DMS 273 (cell line): ENCODE measurements at regions not wholly inside any gene's neighbourhood (a gene's known extent, or its start where the extent isn't known, plus 50 kb on each side); places are given as distances from the start of the nearest gene placed in this dataset.
"Not testable (repeated sequence)": the region's sequence is repeated elsewhere in the genome, so short reads cannot be mapped to it uniquely, and the experiment has no call there.

Source experiments
- DNase-seq: peaks from one replicate; lab custom pipeline; 2025; ENCODE audit not compliant: unreplicated experiment; lab: John Stamatoyannopoulos, UW

DNA sequence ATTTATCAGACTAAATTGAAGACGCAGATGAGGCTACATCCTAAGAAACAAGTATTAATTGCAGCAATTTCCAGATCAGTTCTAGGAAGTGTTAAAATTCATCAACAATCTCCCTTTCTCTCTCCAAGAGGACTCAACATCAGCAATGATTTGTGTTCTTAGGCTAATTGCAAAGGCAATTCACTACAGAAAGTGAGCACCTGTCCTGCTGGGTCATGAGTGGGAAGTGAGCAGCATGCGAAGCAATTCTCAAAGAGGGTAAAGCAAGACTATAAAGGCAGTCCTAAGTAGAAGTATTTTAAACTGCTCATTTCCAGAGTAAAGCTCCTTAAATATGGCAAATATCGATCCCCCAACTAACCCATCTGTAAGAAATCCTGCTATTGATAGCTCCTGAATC lies 1191.0 kb upstream of the ALCAM start:
- DNase-seq: no peak

DNA sequence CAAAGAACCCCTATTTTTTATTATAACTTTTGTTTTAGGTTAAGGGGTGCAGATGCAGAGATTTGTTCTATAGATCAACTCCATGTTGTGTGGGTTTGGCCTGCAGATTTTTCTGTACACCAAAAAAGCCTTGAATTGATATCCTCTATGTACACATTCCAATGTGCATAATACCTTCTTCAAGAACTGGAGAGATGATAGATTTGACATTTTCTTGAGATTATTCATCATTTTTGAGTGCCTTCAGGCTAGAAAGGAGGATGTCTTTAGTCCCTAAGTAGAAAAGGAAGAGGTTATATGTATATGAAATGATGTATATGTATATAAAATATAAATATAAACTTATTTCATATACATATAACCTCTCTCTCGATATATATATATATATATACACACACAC lies 1190.0 kb upstream of the ALCAM start:
- no peak for DNase-seq

DNA sequence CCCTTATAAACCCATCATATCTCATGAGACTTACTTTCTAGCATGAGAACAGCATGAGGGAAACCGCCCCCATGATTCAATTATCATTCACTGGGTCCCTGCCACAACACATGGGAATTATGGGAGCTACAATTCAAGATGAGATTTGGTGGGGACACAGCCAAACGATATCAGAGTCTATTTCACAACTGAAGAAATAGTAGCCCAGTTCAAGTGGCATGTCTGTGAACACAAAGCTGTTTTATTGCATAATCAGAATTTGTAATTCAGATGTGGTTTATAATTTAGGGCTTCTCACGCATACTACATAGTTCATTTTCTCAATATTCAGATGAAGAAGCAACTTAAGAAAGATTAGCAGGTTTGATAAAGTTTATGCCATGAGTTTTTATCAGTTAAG lies 1188.0 kb upstream of the ALCAM start:
- DNase-seq: no peak

DNA sequence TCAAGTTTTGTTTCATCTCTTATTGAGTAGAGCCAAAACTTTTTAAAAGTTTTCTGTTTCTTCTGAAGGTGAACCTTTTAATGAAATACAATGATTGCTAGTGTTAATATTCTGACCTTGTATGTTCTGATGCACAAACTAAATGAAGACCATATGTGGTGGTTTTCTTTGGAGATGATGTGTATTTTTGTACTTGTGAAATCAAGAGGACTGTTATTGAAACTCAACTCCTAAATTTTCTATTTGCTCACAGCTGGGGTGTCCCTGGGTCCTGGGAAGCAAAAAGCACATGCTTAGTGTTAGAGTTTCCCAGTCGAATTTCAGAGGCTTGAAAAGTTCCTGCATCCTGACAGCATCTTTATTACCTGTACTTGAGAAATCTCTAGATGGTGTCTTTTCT lies 1185.8 kb upstream of the ALCAM start:
- DNase-seq: no peak

DNA sequence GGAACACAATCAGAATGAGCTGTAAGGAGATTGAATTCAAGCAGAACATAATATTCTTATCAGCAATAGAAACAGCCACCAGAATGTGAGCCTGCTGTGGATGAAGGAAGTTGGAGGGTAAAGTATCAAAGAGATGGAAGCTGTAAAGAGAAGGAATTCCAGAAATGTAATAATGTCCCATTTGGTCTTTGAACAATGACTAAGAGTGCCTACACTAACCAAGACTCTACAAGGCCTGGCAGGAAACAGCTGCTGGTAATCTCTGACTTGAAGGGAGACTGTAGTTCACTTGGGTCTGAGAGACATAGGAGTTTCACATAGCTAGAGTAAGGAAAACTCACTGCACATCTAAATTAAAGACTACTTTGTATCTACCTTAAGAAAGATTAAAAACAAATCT lies 1176.0 kb upstream of the ALCAM start:
- DNase-seq: no peak

DNA sequence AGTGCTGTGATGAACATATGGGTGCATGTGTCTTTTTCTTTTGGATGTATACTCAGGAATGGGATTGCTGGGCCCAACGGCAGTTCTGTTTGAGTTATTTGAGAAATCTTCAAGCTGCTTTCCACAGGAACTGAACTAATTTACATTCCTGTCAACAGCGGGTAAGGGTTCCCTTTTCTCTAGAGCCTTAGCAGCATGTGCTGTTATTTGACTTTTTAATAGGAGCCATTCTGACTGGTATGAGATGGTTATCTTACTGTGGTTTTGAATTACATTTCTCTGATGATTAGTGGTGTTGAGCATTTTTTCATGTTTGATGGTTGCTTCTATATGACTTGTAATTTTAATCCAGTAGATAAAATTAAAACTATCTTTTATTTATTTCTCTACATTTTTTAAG lies 1168.6 kb upstream of the ALCAM start:
- peak; percentile 66 for DNase-seq

DNA sequence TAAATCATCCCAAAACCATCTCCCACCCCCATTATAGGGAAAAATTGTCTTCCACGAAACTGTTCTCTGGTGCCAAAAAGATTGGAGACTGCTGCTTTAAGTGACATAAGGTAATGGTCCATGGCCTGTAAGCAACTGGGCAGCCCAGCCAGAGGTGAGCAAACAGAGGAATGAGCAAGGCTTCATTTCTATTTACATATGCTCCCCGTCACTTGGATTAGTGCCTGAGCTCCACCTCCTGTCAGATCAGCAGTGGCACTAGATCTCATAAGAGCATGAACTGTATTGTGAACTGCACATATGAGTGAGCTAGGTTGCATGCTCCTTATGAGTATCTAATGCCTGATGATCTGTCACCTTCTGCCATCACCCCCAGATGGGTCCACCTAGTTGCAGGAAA lies 1159.8 kb upstream of the ALCAM start:
- peak; percentile 40 for DNase-seq

DNA sequence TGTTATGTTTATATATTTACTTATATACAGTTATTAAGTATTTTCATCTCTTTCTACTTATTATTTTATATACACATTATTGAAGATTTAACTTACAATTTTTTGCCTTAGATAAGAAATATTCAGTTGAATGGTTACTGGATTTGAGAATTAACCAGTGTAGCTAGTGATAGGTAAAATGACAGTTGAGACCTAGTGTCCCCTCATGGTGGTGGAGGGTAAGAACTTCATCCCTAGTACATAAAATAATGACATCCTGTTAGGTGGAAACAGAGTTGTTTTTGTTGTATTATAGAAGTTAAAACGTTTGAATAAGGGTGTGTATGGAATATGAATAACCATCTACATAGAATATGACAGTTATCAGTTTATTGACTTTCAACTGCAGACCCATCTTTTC lies 1152.4 kb upstream of the ALCAM start:
- DNase-seq: no peak

DNA sequence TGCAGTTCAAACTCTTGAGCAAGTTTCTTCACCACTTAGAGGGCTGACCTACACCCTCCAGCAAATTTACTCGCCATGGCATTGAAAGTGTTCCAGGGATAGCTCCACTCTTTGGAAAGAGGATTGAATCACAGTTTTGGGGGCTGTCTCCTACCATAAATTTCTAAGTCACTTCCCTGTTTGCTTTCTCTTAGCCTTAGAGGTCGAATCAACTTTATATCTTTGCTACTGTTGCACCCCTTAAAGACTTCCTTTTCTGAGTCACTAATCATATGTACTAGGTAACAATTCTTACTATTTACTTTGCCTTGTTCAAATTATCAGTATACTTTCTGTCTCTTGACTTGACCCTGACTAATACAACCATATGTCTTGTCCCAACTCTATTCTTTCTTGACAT lies 1151.8 kb upstream of the ALCAM start:
- no peak for DNase-seq

DNA sequence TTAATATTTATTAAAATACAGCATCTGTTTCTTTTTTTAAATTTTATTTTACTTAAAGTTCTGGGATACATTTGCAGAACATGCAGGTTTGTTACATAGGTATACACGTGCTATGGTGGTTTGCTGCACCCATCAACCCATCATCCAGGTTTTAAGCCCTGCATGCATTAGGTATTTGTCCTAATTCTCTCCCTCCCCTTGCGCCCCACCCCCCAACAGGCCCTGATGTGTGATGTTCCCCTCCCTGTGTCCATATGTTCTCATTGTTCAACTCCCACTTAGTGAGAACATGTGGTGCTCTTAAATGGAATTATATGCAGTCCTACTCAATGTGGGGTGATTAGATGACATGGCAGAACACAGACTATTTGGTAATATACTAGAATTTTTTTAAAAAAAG lies 1147.7 kb upstream of the ALCAM start:
- DNase-seq: peak; percentile 34

DNA sequence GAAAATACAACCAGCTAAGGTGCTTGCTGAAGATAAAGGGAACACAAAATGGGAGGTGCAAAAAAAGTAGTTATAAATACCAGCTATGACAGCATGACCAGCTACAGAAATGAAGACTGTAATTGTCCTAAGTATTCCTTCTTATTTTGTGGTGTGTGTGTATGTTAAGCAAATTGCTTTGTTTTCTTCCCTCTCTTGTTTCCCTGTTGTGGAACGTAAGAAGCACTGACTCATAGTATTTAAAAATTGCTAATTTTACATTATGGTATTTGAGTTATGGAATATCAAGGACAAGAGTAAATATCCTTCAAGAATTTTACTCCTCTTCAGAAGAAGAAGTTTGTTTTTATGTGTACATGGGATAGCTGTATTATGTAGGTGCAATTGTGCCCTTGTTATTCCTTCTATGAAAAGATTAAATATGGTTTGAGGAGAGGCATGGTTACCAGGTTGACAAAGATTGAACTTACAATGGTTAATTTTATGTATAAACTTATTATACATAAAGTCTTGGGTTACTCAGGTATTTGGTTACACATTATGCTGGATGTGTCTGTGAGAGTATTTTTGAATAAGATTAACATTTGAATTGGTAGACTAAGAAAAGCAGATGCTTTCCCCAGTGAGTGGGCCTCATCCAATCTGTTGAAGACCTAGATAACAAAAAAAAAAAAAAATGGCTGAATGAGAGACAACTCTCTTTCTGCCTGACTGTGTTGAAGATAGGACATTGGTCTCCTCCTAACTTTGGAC lies 1132.1 kb upstream of the ALCAM start:
- DNase-seq: peak; percentile 31

DNA sequence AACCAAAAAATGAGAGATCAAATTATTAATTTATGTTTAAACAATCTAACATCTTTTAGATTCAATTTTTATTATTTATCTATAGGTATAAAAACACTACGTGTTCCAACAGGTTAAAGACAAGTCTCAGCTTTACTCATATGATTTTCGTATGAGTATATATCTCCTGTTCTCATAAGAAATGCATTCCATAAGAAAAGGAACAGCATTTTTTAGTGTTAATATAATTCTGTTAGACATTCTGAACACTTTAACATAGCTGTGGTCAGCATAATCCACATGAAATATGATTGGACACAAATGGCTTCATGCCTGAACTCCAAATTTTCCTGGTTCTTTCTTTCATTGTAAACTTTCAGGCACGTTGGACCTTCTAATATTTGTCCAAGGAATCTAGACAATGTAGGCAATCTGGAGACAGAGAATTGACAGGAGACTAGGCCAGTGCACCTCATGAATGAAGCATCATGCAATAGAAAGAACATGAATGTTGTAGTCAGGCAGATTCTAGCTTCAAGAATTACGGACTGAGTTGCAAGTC lies 1122.0 kb upstream of the ALCAM start:
- no peak for DNase-seq

DNA sequence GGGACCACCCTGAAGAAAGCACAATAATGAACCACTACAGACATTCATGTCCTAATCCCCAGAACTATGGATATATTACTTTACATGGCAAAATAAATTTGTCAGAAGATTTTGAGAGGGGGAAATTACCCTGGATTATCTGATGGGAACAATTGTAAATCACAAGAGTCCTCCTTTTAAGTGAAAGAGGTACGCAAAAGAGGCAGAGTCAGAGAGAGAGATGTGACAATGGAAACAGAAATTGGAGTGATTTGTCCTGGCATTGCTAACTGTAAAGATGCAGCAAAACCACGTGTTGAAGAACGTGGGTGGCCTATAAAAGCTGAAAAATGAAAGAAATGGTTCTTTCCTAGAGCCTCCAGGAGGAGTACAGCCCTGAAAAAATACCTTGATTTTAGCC lies 1121.4 kb upstream of the ALCAM start:
- no peak for DNase-seq

DNA sequence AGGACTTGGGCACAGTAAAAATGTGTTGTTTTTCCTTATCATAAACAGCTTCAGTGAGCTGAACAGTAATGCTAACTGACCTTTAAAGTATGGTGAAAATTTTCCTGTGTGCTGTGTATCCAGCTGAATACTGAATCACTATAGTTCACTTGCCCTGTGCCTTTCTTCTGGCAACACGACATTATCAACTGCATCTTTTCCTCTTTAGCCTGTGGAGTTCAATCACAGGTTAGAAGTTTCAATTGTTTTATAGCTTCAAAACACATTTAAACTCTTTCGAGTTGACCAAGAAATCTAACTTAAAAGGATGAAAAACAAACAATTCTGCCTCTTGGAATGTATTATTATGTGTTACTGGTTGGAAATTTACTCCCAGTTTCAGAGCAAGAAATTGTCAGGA lies 1120.7 kb upstream of the ALCAM start:
- no peak for DNase-seq

DNA sequence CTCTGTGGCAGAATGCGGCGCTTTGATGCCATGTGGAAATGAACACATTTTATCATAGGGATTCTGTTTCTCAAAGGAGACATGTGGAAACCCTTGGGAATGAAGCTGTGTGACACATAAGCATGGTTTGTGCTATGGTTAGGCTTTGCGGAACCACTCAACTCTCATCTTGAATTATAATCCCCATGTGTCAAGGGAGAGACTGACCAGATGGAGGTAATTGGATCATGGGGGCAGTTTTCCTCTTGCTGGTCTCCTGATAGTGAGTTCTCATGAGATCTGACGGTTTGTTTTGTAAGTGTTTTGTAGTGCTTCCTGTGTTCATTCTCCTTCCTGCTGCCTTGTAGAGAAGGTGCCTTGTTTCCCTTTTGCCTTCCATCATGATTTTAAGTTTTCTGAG lies 1109.2 kb upstream of the ALCAM start:
- DNase-seq: peak; percentile 6

DNA sequence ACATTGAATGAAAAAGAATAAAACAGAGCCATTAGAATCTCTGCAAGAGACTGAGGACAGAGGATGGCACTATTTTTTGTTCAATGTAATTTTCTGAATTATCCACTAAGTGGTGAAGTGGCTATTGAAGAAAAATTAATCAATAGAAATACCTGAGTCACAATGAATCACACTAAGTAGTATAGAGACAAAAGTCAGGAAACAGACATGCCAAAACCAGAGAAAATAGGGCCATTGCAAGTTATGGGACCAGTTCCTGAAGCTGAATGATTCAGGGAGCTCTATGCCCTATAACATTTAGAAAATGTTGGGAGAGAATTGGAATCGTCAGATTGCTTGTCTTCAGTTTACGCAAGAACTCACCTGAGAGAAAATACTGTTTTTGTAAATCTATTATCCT lies 1103.2 kb upstream of the ALCAM start:
- DNase-seq: no peak

DNA sequence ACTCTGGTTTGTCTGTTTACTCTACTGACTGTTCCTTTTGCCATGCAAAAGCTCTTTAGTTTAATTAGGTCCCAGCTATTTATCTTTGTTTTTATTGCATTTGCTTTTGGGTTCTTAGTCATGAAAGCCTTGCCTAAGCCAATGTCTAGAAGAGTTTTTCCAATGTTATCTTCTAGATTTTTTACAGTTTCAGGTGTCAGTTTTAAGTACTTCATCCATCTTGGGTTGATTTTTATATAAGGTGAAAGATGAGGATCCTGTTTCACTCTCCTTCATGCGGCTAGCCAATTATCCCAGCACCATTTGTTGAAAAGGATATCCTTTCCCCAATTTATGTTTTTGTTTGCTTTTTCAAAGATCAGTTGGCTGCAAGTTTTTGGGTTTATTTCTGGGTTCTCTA lies 1100.5 kb upstream of the ALCAM start:
- not testable (repeated sequence) for DNase-seq

DNA sequence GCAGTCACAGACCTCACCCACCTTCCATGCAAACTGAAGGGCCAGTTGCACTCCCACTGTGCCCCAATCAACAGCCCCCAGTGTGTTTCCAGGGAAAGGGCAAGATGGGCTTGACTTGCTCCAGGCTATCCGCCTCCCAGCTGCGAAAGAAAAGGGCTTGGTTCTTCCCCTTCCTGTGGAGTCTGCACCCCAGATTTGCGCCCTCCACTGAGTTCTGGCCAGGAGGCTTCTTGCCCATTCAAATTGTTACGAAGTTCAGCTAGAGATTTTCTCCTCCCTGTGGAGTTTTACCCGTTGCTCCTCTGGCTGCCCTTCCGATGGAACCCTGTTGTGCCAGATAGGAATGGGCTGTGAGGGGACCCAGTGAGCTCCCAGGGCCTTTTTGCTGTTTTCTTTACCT lies 1096.9 kb upstream of the ALCAM start:
- DNase-seq: no peak

DNA sequence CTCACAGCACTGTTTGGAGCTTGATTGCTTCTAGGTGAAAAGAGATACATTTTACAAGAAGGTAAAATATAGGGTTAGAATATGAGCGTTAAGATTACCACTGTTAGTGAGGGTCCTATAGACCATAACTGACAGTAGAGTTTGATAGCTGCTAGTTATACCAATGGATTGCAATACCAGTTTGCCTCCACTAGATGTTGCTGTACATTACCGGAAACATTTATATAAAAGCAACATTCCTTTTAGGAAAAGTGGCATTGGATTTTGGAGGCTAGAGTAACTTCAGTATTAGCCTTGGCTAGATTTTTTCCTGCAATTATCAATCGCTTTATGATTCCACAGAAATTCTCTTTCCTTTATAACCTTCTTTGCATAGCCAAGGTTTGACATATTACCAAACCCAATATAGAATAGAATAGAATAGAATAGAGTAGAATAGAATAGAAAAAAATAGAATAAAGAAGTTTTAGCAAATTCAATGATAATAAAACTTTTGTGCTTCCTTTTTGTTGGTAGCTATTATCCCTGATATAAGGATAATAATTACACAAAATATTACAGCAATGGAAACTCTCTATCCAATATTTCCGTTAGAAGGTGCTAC lies 1093.6 kb upstream of the ALCAM start:
- DNase-seq: peak; percentile 66

DNA sequence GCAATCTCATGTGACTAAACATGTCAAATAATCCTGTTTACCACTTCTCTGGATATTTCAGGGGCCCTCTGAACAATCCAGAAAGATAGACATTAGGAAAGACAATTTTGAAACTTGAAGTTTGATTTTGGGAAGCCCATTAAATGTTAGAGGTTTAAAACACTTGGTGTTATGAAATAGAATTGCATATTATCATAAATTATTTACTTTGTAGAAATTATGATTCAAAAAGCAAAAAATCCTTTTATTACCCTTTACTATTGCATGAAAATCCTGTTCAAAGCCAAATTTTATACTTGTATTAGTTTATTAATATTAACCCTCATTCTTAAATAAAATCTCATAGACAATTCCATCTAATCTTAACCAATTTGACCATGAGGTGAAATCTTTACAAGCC lies 1091.5 kb upstream of the ALCAM start:
- no peak for DNase-seq

DNA sequence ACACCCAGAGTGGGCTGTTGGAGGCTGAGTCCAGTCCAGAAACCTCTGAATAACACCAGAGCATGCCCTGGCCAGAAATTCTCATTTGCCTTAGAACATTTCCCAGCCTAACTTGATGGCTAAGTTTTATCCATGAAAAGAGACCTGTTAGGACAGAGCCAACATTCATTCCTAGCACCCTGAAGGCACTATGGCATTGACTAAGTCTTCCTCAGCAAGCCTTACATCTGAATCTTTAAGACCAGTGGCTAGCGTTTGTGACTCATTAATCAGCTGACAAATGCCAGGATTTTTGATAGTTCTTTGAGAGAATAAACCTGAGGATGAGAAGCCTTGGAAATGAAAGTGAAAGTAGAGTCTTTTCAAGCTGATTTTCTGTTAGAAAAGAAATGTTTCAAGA lies 1087.1 kb upstream of the ALCAM start:
- DNase-seq: peak; percentile 5

DNA sequence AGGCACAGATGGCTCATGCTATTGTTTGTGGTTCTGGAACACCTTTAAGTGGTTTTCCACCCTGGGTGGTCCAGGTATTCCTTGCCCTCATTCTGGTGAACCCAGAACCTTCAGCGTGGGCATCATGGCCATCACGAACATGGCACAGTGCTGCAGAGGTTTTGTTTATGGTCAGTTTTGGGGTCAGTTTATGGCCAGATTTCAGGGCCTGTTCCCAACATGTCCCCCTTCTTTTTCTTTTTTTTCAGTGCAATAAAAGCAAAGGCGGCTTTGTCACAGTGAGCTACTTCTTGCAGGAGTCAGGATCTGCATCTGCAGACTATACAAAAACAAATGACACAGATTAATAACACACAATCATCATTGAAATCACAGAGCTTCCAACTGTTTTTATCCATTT lies 1085.0 kb upstream of the ALCAM start:
- no peak for DNase-seq

DNA sequence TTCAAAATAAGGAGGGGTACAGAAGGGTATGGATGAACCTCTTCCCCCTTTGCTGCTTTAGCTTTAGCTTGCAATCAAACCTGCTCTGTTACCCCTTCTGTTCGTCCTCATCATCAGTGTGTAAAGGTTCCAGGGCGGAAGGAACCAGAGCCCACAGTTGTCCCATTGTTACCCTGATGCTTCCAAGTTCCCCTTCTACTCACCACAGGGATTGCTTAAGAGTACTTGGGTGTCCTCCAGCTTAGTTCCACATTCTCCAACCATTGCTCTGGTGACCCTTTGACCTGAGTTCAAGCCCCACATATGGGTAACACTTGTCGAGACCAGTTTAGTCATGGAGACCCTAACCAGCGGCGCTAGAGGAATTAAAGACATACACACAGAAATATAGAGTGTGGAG lies 1080.1 kb upstream of the ALCAM start:
- no peak for DNase-seq
